ENCODE measurements at regions not wholly inside any gene's neighbourhood (a gene's known extent, or its start where the extent isn't known, plus 50 kb on each side); places are given as distances from the start of the nearest gene placed in this dataset.

DNA sequence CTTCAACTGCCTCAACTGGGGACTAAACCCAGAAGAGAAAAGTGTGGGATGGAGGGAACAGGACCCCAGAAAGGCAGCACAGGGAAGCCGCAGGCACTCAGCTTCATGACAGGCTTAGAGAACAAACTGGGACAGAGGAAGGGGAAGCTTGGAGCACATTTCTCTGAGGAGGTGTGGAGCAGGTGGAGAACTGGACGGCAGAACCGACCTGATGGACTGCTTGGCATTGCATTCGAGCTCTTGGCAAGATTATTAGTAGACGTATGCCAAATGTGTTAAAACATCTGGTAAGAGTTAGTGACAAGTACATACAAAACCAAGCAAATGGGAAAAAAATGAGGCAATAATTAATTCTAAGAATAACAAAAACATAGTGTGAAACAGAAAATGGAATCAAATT, 335.7 kb downstream of the SFMBT2 start (continued):
- TF ChIP-seq, protein P1, sequence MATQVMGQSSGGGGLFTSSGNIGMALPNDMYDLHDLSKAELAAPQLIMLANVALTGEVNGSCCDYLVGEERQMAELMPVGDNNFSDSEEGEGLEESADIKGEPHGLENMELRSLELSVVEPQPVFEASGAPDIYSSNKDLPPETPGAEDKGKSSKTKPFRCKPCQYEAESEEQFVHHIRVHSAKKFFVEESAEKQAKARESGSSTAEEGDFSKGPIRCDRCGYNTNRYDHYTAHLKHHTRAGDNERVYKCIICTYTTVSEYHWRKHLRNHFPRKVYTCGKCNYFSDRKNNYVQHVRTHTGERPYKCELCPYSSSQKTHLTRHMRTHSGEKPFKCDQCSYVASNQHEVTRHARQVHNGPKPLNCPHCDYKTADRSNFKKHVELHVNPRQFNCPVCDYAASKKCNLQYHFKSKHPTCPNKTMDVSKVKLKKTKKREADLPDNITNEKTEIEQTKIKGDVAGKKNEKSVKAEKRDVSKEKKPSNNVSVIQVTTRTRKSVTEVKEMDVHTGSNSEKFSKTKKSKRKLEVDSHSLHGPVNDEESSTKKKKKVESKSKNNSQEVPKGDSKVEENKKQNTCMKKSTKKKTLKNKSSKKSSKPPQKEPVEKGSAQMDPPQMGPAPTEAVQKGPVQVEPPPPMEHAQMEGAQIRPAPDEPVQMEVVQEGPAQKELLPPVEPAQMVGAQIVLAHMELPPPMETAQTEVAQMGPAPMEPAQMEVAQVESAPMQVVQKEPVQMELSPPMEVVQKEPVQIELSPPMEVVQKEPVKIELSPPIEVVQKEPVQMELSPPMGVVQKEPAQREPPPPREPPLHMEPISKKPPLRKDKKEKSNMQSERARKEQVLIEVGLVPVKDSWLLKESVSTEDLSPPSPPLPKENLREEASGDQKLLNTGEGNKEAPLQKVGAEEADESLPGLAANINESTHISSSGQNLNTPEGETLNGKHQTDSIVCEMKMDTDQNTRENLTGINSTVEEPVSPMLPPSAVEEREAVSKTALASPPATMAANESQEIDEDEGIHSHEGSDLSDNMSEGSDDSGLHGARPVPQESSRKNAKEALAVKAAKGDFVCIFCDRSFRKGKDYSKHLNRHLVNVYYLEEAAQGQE (IDR thresholded peaks at IDR 0.05; ENCODE audit: low read depth): no peak
- no peak for TF ChIP-seq SIN3A (IDR thresholded peaks at IDR 0.05; ENCODE audit: low read depth)
- TF ChIP-seq, protein P2, sequence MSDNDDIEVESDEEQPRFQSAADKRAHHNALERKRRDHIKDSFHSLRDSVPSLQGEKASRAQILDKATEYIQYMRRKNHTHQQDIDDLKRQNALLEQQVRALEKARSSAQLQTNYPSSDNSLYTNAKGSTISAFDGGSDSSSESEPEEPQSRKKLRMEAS (IDR thresholded peaks at IDR 0.05): no peak

DNA sequence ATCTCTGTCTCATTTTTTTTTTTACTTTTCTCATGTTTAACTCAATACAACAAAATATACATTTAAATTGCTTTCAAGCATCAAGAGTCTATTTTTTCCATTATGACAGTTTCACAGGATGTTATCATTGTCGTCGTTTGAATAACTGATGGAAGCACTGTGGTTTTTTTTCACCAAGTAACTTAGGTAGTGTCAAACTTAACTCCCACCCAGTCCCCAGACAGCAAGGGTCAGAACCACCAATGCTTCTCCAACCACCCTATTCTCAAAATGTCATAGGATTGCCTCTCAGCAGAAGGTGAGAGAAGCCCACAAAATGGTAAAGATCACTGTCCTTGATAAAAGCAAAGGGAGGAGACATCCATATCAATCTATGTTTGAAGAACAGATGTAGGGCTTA, 339.4 kb downstream of the SFMBT2 start:
- no peaks in the 10 kb centered on the region for H3K9me3 ChIP-seq (ENCODE audit: control insufficient read depth in 1 of 2, insufficient read depth in 1 of 2, low read depth in 1 of 2, low read length in 2 of 2)
- no peaks in the 10 kb centered on the region for H3K36me3 ChIP-seq (ENCODE audit: control insufficient read depth in 1 of 2, insufficient read depth in 2 of 2, low read length in 2 of 2)
- no peak overlapping the region for H3K27ac ChIP-seq (ENCODE audit: low read depth, low read length)
- CTCF ChIA-PET: no interaction called here
- no peak overlapping the region for H3K4me3 ChIP-seq (replicated peaks in 1 of 2; ENCODE audit: low read depth in 1 of 2, low read length in 2 of 2)
- H3K4me2 ChIP-seq (ENCODE audit: low read length): no peak overlapping the region
- H3K79me2 ChIP-seq (ENCODE audit: insufficient read depth, low read length): no peaks in the 10 kb centered on the region
- POLR2A ChIA-PET: no interaction called here
- RAD21 ChIA-PET (ENCODE audit: low non-redundant PET in 1 of 2, low total read pairs in 2 of 2, uncharacterized antibody in 2 of 2, unreplicated experiment in 2 of 2): no interaction called here
- no peak overlapping the region for H3K9ac ChIP-seq (ENCODE audit: low read length)
- DNase-seq (ENCODE audit: low read depth, low spot score): no peak
- intact Hi-C loops (cut with micrococcal nuclease): no loop called here
- no peaks in the 10 kb centered on the region for H3K9me2 ChIP-seq (ENCODE audit: insufficient read depth)
- no peak overlapping the region for H2AFZ ChIP-seq (ENCODE audit: low read depth, low read length, poor library complexity, severe bottlenecking)
- H3K27me3 ChIP-seq (ENCODE audit: insufficient read depth, low read length): peaks cover 5% of the 10 kb centered on the region; the same call in 1 of the 2 replicates
- H4K20me1 ChIP-seq (ENCODE audit: insufficient read depth): no peaks in the 10 kb centered on the region
- no TSS peak for BruUV-seq (replicated peaks)
- no peak for ATAC-seq
- no peaks in the 10 kb centered on the region for H3K4me1 ChIP-seq (ENCODE audit: control insufficient read depth in 1 of 2, insufficient read depth in 2 of 2, low read length in 2 of 2)
- TF ChIP-seq, protein P3, sequence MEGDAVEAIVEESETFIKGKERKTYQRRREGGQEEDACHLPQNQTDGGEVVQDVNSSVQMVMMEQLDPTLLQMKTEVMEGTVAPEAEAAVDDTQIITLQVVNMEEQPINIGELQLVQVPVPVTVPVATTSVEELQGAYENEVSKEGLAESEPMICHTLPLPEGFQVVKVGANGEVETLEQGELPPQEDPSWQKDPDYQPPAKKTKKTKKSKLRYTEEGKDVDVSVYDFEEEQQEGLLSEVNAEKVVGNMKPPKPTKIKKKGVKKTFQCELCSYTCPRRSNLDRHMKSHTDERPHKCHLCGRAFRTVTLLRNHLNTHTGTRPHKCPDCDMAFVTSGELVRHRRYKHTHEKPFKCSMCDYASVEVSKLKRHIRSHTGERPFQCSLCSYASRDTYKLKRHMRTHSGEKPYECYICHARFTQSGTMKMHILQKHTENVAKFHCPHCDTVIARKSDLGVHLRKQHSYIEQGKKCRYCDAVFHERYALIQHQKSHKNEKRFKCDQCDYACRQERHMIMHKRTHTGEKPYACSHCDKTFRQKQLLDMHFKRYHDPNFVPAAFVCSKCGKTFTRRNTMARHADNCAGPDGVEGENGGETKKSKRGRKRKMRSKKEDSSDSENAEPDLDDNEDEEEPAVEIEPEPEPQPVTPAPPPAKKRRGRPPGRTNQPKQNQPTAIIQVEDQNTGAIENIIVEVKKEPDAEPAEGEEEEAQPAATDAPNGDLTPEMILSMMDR (IDR thresholded peaks at IDR 0.05 in 2 of 3, conservative IDR thresholded peaks at IDR 0.05 in 1 of 3; ENCODE audit: borderline replicate concordance in 1 of 3, insufficient read depth in 1 of 3, low read depth in 2 of 3, low read length in 2 of 3): no peak
- TF ChIP-seq EZH2 (IDR thresholded peaks at IDR 0.05) (no peak), FOSL1 (IDR thresholded peaks at IDR 0.05; ENCODE audit: low read depth) (no peak), ZFX (IDR thresholded peaks at IDR 0.05) (no peak), ZNF274 (IDR thresholded peaks at IDR 0.05; ENCODE audit: low read depth, low read length) (no peak), CBX3 (IDR thresholded peaks at IDR 0.05; ENCODE audit: low read depth) (no peak), ELF1 (IDR thresholded peaks at IDR 0.05; ENCODE audit: borderline replicate concordance, low read depth) (no peak), EZH2phosphoT487 (IDR thresholded peaks at IDR 0.05; ENCODE audit: borderline replicate concordance) (no peak), POLR2A (IDR thresholded peaks at IDR 0.05; ENCODE audit: borderline replicate concordance, extremely low read depth, insufficient read depth, insufficient read length) (no peak), CEBPB (IDR thresholded peaks at IDR 0.05; ENCODE audit: low read depth) (no peak)
- TF ChIP-seq, protein P4, sequence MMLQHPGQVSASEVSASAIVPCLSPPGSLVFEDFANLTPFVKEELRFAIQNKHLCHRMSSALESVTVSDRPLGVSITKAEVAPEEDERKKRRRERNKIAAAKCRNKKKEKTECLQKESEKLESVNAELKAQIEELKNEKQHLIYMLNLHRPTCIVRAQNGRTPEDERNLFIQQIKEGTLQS (IDR thresholded peaks at IDR 0.05): no peak
- TF ChIP-seq, protein P1 (IDR thresholded peaks at IDR 0.05; ENCODE audit: low read depth): no peak
- TF ChIP-seq, protein P2 (IDR thresholded peaks at IDR 0.05): no peak

All from HCT116 (cell line).